ENCODE measurements at regions not wholly inside any gene's neighbourhood (a gene's known extent, or its start where the extent isn't known, plus 50 kb on each side); places are given as distances from the start of the nearest gene placed in this dataset.

GRCh38 chr5:44646016-44646415 lies 162.7 kb upstream of the MRPS30 start:
- H3K27ac Mint-ChIP-seq: no peak overlapping the region
- ChIA-PET CTCF (no interaction called here), POLR2A (no interaction called here)
- no peak for DNase-seq
- ATAC-seq: no peak
- H3K36me3 Mint-ChIP-seq (ENCODE audit: low read depth): no peaks in the 10 kb centered on the region
- no peak overlapping the region for H3K4me3 Mint-ChIP-seq
- no peaks in the 10 kb centered on the region for H3K9me3 Mint-ChIP-seq
- TF ChIP-seq CTCF (IDR thresholded peaks at IDR 0.05): no peak
- H3K4me1 Mint-ChIP-seq (ENCODE audit: low read depth): no peaks in the 10 kb centered on the region
- intact Hi-C loops (cut with micrococcal nuclease): no loop called here
- H3K27me3 Mint-ChIP-seq: no peaks in the 10 kb centered on the region

- DNase-seq: no peak
- intact Hi-C loops (cut with micrococcal nuclease): no loop called here
- Mint-ChIP-seq H3K4me1 (ENCODE audit: low read depth) (no peaks in the 10 kb centered on the region), H3K27ac (no peak overlapping the region), H3K27me3 (no peaks in the 10 kb centered on the region), H3K4me3 (no peak overlapping the region), H3K36me3 (ENCODE audit: low read depth) (no peaks in the 10 kb centered on the region), H3K9me3 (no peaks in the 10 kb centered on the region)
- no peak for TF ChIP-seq CTCF (IDR thresholded peaks at IDR 0.05)
- POLR2A ChIA-PET: no interaction called here
- CTCF ChIA-PET: no interaction called here
- no peak for ATAC-seq
Observed at GRCh38 chr5:44645502-44645901, 163.2 kb upstream of the MRPS30 start.

- DNase-seq (no peak), ATAC-seq (no peak)
- Mint-ChIP-seq H3K27me3 (no peaks in the 10 kb centered on the region), H3K4me3 (no peak overlapping the region), H3K9me3 (no peaks in the 10 kb centered on the region), H3K36me3 (ENCODE audit: low read depth) (no peaks in the 10 kb centered on the region), H3K4me1 (ENCODE audit: low read depth) (no peaks in the 10 kb centered on the region), H3K27ac (no peak overlapping the region)
- intact Hi-C loops (cut with micrococcal nuclease): no loop called here
- POLR2A ChIA-PET: no interaction called here
- CTCF ChIA-PET: no interaction called here
- TF ChIP-seq CTCF (IDR thresholded peaks at IDR 0.05): no peak
Observed at GRCh38 chr5:44644628-44645027, 164.1 kb upstream of the MRPS30 start.

GRCh38 chr5:44641820-44642219 lies 166.9 kb upstream of the MRPS30 start:
- Mint-ChIP-seq H3K27ac (no peak overlapping the region), H3K9me3 (no peaks in the 10 kb centered on the region), H3K4me1 (ENCODE audit: low read depth) (no peaks in the 10 kb centered on the region), H3K27me3 (no peaks in the 10 kb centered on the region), H3K4me3 (no peak overlapping the region), H3K36me3 (ENCODE audit: low read depth) (no peaks in the 10 kb centered on the region)
- ATAC-seq (no peak), DNase-seq (no peak)
- intact Hi-C loops (cut with micrococcal nuclease): no loop called here
- ChIA-PET CTCF (no interaction called here), POLR2A (no interaction called here)
- no peak for TF ChIP-seq CTCF (IDR thresholded peaks at IDR 0.05)

- H3K36me3 Mint-ChIP-seq (ENCODE audit: low read depth): no peaks in the 10 kb centered on the region
- H3K27ac Mint-ChIP-seq: no peak overlapping the region
- H3K4me1 Mint-ChIP-seq (ENCODE audit: low read depth): no peaks in the 10 kb centered on the region
- CTCF ChIA-PET: no interaction called here
- POLR2A ChIA-PET: no interaction called here
- H3K9me3 Mint-ChIP-seq: no peaks in the 10 kb centered on the region
- ATAC-seq (no peak), DNase-seq (no peak)
- H3K4me3 Mint-ChIP-seq: no peak overlapping the region
- TF ChIP-seq CTCF (IDR thresholded peaks at IDR 0.05): no peak
- no peaks in the 10 kb centered on the region for H3K27me3 Mint-ChIP-seq
- intact Hi-C loops (cut with micrococcal nuclease): no loop called here
Observed at GRCh38 chr5:44640945-44641456, 167.7 kb upstream of the MRPS30 start.
